Dedifferentiated amniotic fluid mesenchymal stem cell (primary cell): ENCODE measurements at regions not wholly inside any gene's neighbourhood (a gene's known extent, or its start where the extent isn't known, plus 50 kb on each side); places are given as distances from the start of the nearest gene placed in this dataset.
"Not testable (repeated sequence)": the region's sequence is repeated elsewhere in the genome, so short reads cannot be mapped to it uniquely, and the experiment has no call there.

Experiments
- DNase-seq: peaks from one replicate; pipeline ENCODE4 v3.0.0-alpha.2; 2016; ENCODE audit errors: extremely low spot score

DNA sequence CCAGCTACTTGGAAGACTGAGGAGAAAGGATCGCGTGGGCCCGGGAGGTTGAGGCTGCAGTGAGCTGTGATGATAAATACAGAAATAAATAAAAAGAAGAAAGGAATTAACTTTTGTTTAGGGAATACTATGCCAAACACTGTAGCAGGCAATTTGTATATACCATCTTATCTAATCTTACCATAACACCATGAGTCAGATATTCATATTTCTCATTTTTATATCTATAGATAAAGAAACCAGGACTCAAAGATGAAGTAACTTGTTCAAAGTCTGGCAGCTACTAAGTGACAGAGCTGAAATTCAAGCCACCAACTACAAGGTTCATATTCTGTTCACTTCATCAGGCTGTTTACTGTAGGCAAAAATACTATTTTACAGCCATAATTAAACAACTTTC, 119.2 kb upstream of the SLC39A10 start:
- DNase-seq = no peak

- DNase-seq = no peak
These were observed 120.1 kb upstream of the SLC39A10 start for GRCh38 chr2:195536906-195537305.

- no peak for DNase-seq
These were observed 121.0 kb upstream of the SLC39A10 start for GRCh38 chr2:195535911-195536522.

DNA sequence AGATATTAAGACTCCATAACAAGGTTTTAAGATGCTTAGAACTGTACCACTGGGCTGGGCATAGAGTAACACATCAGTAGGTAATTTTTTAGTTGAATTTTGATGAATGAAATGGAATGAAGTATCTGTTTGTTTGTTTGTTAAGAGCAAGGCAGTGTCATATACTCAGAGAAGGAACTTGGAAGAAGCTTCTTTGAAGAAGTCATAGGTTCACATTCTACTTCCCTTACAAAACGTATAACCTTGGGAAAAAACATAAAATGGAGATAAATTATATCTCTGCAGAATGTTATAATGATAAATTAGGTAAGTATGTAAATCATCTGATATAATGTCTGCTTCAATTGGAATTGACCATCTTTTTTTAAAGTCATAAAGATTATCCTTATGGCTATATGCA, 122.1 kb upstream of the SLC39A10 start:
- DNase-seq = no peak

DNA sequence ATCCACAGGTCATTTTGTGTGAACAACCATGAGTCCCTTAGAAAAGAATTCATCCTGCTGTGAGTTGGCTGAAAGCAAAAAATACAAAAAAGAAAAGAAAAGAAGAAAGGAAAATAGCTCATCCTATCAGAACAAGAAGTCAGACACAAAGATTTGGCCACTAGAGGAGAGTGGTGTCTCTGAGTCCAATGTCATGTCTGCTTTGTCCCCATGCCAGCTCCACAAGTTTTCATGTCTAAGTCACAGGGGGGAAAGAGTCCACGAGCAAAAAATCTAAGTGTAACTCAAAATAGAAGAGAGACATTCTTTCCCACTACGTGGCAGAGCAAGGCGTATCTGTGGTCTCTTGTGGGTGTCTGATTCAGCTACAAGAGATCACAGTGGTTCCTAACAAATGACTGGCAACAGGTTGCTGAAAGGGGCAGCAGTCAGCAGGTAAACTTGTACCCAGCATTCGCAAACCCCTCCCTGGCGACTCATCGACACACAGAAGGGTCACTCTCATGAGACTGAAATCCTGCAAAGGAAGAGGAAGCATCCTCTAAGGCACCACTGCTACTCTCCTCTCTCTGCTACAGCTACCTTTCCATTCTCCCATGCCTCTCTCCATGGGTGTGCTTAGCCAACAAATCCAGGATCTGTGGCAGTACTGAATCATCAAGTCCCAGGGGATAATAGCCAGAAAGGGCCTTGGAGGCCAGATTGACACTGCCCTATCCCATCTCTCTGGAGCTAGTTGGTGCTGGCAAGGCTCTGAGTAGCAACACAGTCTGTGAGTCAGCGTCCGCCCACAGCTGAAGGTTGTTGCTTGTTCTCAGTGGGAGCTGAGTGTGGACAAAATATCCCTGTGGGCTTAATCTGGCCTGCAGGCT, 123.0 kb upstream of the SLC39A10 start:
- peak; percentile 78 for DNase-seq

GRCh38 chr2:195532628-195533271, 124.3 kb upstream of the SLC39A10 start:
- peak; percentile 33 for DNase-seq

DNA sequence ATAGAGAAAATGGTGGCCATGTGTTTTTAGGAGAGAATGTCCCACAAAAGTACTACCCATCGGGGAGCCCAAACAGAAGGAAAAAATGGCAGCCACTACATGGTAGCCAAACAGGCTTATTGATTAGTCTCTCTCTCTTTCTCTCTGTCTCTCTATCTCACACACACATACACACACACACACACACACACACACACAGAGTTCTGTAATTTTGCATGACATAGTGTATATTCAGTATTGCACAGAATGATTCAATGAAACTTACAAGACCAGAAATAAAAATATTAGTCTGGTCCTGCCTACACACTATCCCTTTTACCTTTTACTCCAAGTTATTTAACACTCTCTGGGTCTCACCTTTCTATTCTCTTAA, 124.8 kb upstream of the SLC39A10 start:
- no peak for DNase-seq

DNA sequence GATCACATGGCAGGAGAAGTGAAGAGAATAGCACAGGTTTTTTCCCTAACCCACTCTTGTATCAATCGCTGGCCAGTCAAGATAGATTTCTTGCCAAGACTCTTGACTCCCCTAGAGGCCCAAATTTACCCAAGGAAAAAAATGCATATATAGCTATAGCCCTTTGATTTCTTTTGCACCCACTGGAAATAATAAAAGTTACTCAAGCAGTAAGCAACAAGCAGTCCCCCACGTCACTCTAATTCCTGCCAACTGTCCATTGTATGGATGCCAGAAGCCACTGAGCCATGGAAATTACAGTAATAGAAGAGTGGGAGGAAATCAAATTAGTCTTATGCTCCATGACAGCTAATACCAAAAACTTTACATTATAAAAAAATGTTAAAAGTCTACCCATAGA, 125.3 kb upstream of the SLC39A10 start:
- peak; percentile 63 for DNase-seq

- not testable (repeated sequence) for DNase-seq
These were observed 133.8 kb upstream of the SLC39A10 start for GRCh38 chr2:195523242-195523641.

DNA sequence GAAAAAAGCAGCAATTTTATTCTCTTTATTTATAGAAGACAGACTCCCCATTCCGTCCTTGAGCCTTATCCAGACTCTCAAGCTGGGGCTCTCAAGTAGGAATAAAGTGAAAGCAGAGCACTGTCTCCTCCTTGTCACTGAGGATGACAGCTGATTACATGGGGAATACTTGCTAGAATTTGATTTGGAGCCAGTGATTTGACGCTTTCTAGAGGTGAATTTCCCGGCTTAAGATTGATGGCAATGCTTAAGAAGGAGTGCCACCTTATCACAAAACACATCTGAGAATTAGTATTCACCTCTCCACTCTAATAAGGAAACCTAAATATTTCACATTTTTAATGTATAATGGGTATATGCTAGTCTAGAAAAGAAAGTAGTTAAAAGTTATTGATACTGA, 135.4 kb upstream of the SLC39A10 start:
- no peak for DNase-seq

DNA sequence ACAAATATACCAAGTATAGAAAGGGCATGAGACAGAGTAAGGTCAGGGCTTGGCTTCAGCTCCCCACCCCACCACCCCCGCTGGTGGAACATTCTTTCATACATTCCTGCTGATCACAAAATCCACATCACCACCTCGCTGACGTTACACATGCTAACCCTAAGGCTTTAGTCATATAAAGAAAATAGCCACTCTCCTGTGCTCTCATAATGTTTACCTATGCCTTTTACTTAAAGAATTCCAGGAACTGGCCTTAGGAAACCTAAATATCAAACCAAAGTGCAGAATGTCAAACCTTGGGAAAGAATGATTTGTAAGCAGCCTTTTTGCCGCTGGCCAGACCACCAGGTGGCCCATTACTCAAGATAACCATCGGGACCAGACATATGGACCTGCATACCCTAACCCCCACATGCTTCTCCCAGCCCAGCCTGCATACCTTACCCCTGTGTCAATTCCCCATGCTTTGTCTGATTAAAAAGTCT, 136.3 kb upstream of the SLC39A10 start:
- peak; percentile 87 for DNase-seq

- no peak for DNase-seq
These were observed 141.5 kb upstream of the SLC39A10 start for GRCh38 chr2:195515551-195515950.

DNA sequence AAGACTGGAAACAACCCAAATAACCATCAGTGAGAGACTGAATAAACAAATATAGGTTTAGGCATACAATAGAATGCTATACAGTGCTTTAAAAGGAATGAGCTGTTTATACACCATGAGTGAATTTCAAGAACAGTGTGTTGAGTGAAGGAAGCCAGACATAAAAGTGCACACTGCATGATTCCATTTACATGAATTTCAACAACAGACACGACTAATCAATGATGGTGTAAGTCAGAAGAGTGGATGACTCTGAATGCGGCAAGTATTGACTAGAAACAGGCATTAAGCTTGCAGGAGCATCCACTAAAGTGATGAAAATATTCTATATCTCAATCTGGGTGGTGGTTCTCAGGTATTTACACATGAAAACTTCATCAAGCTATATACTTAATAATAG, 142.7 kb upstream of the SLC39A10 start:
- no peak for DNase-seq

DNA sequence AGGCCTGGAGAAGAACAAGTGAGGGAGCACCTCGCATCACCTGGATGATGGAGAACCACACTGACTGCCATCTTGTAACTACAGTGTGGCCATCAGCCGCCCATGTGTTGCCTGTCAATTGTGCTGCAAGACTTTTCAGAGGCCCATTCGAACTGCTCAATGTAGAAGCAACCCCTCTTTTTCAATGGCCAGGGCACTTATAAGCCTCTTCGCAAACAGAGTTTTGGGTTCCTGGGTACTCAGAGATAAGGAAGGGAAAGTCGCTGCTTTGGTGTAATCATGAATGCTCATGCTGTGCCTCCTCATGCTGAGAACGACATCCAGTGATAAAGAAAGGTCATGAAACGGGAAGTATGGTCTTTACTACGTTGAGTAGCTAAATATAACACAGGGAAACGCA, 143.9 kb upstream of the SLC39A10 start:
- DNase-seq = no peak

- DNase-seq = no peak
These were observed 147.5 kb upstream of the SLC39A10 start for GRCh38 chr2:195509551-195509950.

DNA sequence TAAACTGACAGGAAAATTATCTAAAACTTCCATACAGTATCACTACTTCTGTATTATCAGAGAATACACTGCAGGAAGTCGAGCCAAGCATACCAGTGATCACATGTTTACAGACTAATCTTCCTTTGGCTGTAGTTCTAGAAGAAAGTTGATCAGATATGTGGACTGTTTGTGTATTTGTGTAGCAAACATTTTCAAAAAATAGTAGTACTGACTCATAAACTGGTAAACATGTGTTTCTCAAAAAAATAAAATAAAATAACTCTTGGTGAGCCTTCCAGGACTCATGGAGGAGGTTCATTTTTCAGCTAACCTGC, 148.9 kb upstream of the SLC39A10 start:
- no peak for DNase-seq

DNA sequence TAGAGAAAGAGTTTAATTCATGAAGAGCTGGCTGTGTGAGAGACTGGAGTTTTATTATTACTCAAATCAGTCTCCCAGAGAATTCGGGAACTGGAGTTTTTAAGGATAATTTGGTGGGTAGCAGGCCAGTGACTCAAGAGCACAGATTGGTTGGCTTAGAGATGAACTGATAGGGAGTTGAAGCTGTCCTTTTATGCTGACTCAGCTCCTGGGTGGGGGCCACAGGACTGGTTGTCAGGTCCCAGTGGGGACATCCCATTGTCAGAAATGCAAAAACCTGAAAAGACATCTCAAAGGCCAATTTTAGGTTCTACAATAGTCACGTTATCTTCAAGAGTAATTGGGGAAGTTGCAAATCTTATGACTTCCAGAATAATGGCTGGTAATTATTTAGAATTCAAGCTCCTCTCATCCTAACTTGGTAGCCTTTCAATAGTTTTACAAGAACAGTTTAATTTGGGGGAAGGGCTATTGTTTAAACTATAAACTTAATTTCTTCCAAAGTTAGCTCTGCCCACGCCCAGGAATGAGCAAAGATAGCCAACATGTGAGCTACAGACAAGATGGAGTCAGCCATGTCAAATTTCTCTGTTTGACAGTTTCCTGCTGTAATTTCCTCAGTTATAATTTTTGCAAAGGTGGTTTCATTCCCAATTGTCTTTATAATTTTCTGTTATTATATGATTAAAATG, 149.4 kb upstream of the SLC39A10 start:
- no peak for DNase-seq

DNA sequence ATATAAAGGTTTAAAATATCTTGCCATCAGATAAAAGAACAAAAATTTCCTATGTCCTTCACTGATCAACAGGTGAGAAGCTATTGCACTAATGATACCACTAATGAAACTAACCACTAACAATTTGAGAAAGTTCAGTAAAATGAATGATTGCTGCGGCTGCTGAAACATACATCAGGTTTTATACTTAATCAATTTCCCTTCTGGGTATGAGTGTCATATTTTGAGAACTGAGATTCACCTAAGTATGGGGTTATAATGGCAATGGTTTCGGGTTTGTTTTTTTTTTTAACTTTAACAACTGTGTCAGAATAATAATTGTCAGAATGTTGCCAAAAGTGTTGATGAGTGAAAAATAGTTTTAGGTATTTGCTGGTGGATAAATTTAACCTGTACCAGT, 151.3 kb upstream of the SLC39A10 start:
- DNase-seq = no peak

DNA sequence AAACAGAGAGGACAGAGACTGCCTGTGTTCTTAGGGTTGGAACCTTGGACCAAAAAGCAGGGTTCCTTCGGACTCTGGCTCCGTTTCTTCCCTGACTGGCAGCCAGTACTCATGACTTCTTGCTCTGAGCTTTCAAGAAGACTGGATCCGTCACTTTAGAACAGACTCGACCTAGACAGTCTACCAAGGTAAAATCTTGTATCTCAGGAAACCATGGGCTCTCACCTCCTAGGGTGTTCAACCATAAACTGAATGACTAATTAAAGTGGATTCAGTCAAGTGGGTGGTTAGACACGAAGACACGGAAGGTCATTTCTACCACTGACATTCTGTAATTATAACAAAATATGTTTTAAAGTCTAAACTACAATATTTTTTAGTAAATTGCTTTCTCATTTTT, 153.8 kb upstream of the SLC39A10 start:
- DNase-seq = no peak

GRCh38 chr2:195501746-195502145, 155.3 kb upstream of the SLC39A10 start:
- no peak for DNase-seq

GRCh38 chr2:195500879-195501278, 156.1 kb upstream of the SLC39A10 start:
- no peak for DNase-seq

DNA sequence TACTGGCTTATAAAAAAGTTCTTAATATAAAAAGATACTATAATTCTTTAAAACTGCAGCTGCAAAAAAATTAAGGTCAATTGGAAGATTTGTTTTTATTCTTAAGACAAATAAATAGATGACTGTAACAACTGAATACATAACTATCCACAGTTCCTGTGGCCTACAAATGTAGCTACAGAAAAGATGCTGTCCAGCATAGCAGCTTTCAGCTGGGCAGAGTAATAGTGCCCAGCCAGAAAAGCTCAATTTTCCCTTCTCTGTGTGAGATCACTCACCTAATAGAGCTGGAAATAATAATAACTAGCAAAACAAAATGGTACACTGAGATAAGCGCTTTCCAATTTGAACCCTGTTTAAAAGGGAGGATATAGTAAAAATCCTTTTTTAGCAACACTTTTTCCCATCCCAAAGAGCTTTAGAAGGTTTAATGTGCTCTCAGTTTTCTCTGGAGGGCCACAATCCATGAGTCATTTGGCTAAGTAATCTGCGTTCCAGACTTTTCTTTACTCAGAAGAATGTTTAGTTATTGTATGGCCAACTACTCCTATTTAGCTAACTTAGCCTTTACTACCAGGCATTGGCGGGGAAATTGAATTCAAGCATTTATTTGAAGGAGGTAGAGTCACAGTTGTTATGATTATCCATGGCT, 158.1 kb upstream of the SLC39A10 start:
- DNase-seq = no peak
